Muscle of leg (tissue), 3 donors: ENCODE measurements at regions not wholly inside any gene's neighbourhood (a gene's known extent, or its start where the extent isn't known, plus 50 kb on each side); places are given as distances from the start of the nearest gene placed in this dataset.

Experiments used
- DNase-seq: peaks from one replicate; pipeline ENCODE4 v3.0.0; 2013
- H3K27ac ChIP-seq: one replicate; pipeline ENCODE4 v1.5.1; 2013; ENCODE audit warnings: mild to moderate bottlenecking, low read length, control low read depth
- H3K27me3 ChIP-seq: one replicate; pipeline ENCODE4 v1.6.1; 2013; ENCODE audit warnings: low read length; ENCODE audit not compliant: control insufficient read depth, insufficient read depth
- H3K36me3 ChIP-seq: one replicate; pipeline ENCODE4 v1.6.1; 2013; ENCODE audit warnings: low read length; ENCODE audit not compliant: control insufficient read depth, insufficient read depth
- H3K4me1 ChIP-seq: one replicate; pipeline ENCODE4 v1.6.1; 2013; ENCODE audit warnings: low read length; ENCODE audit not compliant: control insufficient read depth, insufficient read depth
- H3K4me3 ChIP-seq: one replicate; pipeline ENCODE4 v1.5.1; 2013; ENCODE audit warnings: low read length, control low read depth
- H3K9me3 ChIP-seq: replicated peaks from 2 replicates; pipeline ENCODE4 v1.6.1; 2013; ENCODE audit warnings: low read depth, low read length; ENCODE audit not compliant: control insufficient read depth
- WGBS: methylation state at CpG from one replicate; pipeline ENCODE4 v1.1.5; 2013; ENCODE audit warnings: missing lambda C conversion rate; ENCODE audit not compliant: insufficient coverage; 5-methylcytosine and 5-hydroxymethylcytosine counted together

DNA sequence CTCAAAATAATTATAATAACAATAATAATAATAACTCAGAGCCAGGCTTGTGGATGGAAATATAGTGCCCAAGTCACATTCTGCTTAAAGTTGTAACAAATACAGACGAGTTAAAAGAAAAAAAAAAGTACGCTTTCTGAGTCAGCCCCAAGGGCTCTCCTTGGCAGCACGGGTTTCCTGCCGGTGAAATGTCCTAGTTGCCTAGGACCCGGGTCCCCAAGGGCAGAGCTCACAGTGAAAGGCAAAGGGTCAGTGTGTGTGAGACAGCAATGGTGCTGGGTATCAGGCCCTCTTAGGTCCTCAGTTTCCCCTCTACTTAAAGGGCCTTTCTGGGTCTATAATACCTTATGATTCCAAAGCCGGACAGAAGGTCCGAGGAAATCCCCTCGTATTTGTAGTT, 96.3 kb upstream of the CLMN start:
- 83% methylated on average over 8 of the region's 8 CpGs for WGBS
- Histone ChIP-seq H3K27me3 (no peaks in the 10 kb centered on the region), H3K9me3 (no peaks in the 10 kb centered on the region), H3K4me3 (no peak overlapping the region), H3K27ac (no peak overlapping the region), H3K4me1 (no peaks in the 10 kb centered on the region), H3K36me3 (peaks cover 31% of the 10 kb centered on the region)
- DNase-seq, result no peak

- peaks cover 21% of the 10 kb centered on the region for H3K36me3 ChIP-seq
- no peak overlapping the region for H3K27ac ChIP-seq
- H3K9me3 ChIP-seq, result no peaks in the 10 kb centered on the region
- no peak overlapping the region for H3K4me3 ChIP-seq
- H3K4me1 ChIP-seq, result peaks cover 23% of the 10 kb centered on the region
- no peak for DNase-seq
- 76% methylated on average over 5 of the region's 11 CpGs for WGBS
- no peaks in the 10 kb centered on the region for H3K27me3 ChIP-seq
Measured at GRCh38 chr14:95413289-95414215, 93.8 kb upstream of the CLMN start.

- Histone ChIP-seq H3K4me1 (peaks cover 29% of the 10 kb centered on the region), H3K27me3 (no peaks in the 10 kb centered on the region), H3K27ac (no peak overlapping the region), H3K36me3 (peaks cover 3% of the 10 kb centered on the region), H3K9me3 (no peaks in the 10 kb centered on the region), H3K4me3 (no peak overlapping the region)
- WGBS, result no CpG with 5 or more reads among the region's 2 CpGs
- DNase-seq, result no peak
Measured at GRCh38 chr14:95410838-95411237, 91.1 kb upstream of the CLMN start.

GRCh38 chr14:95409477-95410272, 90.0 kb upstream of the CLMN start:
- peak; percentile 26 for DNase-seq
- WGBS, result 70% methylated on average over 8 of the region's 12 CpGs
- Histone ChIP-seq H3K4me1 (peaks cover 29% of the 10 kb centered on the region), H3K27me3 (no peaks in the 10 kb centered on the region), H3K36me3 (peaks cover 3% of the 10 kb centered on the region), H3K9me3 (no peaks in the 10 kb centered on the region), H3K4me3 (no peak overlapping the region), H3K27ac (no peak overlapping the region)

DNA sequence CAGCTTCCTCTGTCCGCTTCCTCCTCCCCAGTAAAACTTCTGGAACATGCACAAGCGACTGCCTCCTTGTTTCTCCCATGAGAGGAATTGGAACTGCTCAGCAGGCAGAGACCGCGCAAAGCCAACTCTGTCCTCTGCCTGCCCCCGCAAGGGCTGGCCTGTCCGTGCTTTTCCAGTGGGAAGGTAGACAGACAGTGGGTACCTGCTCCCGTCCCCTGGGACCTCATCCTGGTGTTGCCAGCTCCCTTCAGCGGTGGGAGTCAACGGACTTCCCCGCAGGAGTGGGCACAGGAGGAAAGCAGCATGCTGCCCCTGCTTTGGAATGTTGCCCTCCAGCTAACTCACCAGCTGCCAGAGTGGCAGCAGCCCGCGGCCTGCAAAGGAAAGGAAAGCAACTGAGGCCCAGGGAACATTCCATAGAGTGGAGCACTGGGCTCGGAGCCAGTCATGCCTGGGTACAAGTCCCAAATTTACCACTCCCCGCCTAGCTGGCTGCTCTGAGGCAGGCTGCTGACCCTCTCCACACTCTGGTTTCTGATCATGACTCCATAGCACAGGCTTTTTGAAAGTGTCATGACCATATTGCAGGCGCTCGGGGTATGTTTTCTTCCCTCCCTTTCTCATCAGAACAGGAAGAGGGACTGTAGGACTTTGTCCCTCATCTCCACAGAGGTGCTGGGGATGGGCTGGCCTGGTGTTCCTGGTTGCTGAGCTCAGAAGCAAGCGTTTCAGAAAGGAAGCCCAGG, 89.2 kb upstream of the CLMN start:
- peaks cover 3% of the 10 kb centered on the region for H3K36me3 ChIP-seq
- peaks cover 29% of the 10 kb centered on the region for H3K4me1 ChIP-seq
- no peaks in the 10 kb centered on the region for H3K9me3 ChIP-seq
- WGBS, result 61% methylated on average over 15 of the region's 17 CpGs
- no peak overlapping the region for H3K27ac ChIP-seq
- peak; percentile 42 for DNase-seq
- no peaks in the 10 kb centered on the region for H3K27me3 ChIP-seq
- H3K4me3 ChIP-seq, result no peak overlapping the region

GRCh38 chr14:95407354-95407753, 87.6 kb upstream of the CLMN start:
- WGBS, result 100% methylated on average over 1 of the region's 8 CpGs
- no peak for DNase-seq

GRCh38 chr14:95406756-95407277, 87.1 kb upstream of the CLMN start:
- H3K27me3 ChIP-seq, result no peaks in the 10 kb centered on the region
- no peaks in the 10 kb centered on the region for H3K36me3 ChIP-seq
- no peak overlapping the region for H3K27ac ChIP-seq
- 17% methylated on average over 2 of the region's 5 CpGs for WGBS
- no peak overlapping the region for H3K4me3 ChIP-seq
- no peak for DNase-seq
- H3K9me3 ChIP-seq, result no peaks in the 10 kb centered on the region
- peaks cover 29% of the 10 kb centered on the region for H3K4me1 ChIP-seq

More at GRCh38 chr14:95407354-95407753, 87.6 kb upstream of the CLMN start:
- H3K4me3 ChIP-seq, result no peak overlapping the region
- H3K27ac ChIP-seq, result no peak overlapping the region
- no peaks in the 10 kb centered on the region for H3K9me3 ChIP-seq
- peaks cover 29% of the 10 kb centered on the region for H3K4me1 ChIP-seq
- no peaks in the 10 kb centered on the region for H3K36me3 ChIP-seq
- no peaks in the 10 kb centered on the region for H3K27me3 ChIP-seq

DNA sequence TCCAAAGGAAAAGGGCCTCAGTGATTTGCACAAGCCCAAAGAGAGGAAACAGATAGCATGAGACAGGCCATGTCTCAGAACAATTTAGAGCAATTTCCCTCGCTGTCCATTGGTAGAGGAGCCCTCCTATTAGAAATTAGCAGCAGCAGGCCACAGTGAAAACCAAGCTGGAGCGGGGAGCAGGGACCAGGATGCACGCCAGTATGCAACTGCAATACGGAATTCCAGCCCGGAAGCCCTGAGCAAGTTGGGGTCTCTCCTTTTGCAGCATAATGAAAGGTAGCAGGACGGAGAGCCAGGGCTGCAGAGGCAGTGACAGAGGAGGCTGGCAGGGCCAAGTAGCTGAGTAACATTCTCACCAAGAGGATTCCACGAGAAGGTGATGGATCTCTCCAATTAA, 84.9 kb upstream of the CLMN start:
- Histone ChIP-seq H3K4me1 (peaks cover 16% of the 10 kb centered on the region), H3K27ac (no peak overlapping the region), H3K4me3 (no peak overlapping the region), H3K27me3 (no peaks in the 10 kb centered on the region), H3K36me3 (no peaks in the 10 kb centered on the region), H3K9me3 (no peaks in the 10 kb centered on the region)
- 28% methylated on average over 6 of the region's 7 CpGs for WGBS
- DNase-seq, result peak; percentile 65

DNA sequence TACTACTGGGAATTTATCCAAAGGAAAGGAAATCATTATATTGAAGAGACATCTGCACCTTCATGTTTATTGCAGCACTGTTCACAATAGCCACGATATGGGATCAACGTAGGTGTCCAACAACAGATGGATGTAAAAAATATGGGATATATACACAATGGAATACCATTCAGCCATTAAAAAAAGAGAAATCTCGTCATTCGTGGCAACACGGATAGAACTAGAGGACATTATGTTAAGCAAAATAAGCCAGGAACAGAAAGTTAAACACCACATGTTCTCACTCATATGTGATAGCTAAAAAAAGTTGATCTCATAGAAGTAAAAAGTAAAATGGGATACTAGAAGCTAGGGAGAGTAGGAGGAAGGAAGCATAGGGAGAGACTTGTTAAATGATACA, 82.9 kb upstream of the CLMN start:
- Histone ChIP-seq H3K9me3 (no peaks in the 10 kb centered on the region), H3K27me3 (no peaks in the 10 kb centered on the region), H3K27ac (peak overlapping the region; percentile 72), H3K36me3 (no peaks in the 10 kb centered on the region), H3K4me1 (no peaks in the 10 kb centered on the region), H3K4me3 (no peak overlapping the region)
- DNase-seq, result peak; percentile 93
- no CpG with 5 or more reads among the region's 5 CpGs for WGBS
